Endothelial cell of umbilical vein (primary cell): ENCODE measurements at regions not wholly inside any gene's neighbourhood (a gene's known extent, or its start where the extent isn't known, plus 50 kb on each side); places are given as distances from the start of the nearest gene placed in this dataset.

Experiments used
- BruUV-seq: library from RNA; stranded (reverse); fragments of 400-500 nt; replicated peaks from 2 replicates; lab custom pipeline; 2021; lab: Mats Ljungman, UMichigan
- CTCF ChIA-PET: fragments of 300-600, 350-600 bp; sonication (Branson Sonifier 250); formaldehyde crosslinking; loops from one replicate; lab custom pipeline; 2021; ENCODE audit warnings: antibody characterized with exemption, inconsistent platforms; lab: Charles Lee
- POLR2A ChIA-PET: fragments of 300-600, 350-600 bp; sonication (Branson Sonifier 250); formaldehyde crosslinking; loops from one replicate; lab custom pipeline; 2021; ENCODE audit warnings: antibody characterized with exemption, inconsistent platforms; lab: Charles Lee
- DNase-seq: peaks from one replicate; pipeline ENCODE4 v3.0.0-alpha.2; 2011; ENCODE audit warnings: low read depth, low spot score
- FAIRE-seq: peaks from 2 replicates; lab custom pipeline; 2011; peaks lifted over from hg19 to GRCh38; lab: Jason Lieb, UNC
- H2AFZ ChIP-seq: 2 replicates; pipeline ENCODE4 v1.6.0; 2012; ENCODE audit warnings: low read depth, low read length, control low read depth, inconsistent platforms
- H3K27ac ChIP-seq: 2 replicates; pipeline ENCODE4 v1.5.1; 2011; ENCODE audit warnings: low read depth, mild to moderate bottlenecking, control low read depth, low read length, moderate library complexity; ENCODE audit not compliant: insufficient read depth
- H3K27me3 ChIP-seq, 2 experiments: 2 replicates each; pipeline versions ENCODE4 v1.6.0 to v1.6.1; 2011; ENCODE audit warnings: low read length in 2 of 2, mixed read lengths in 1 of 2; ENCODE audit not compliant: control insufficient read depth in 2 of 2, insufficient read depth in 2 of 2
- H3K36me3 ChIP-seq, 2 experiments: 2 replicates in 1 of 2; 3 replicates in 1 of 2; pipeline ENCODE4 v1.5.1; 2011; ENCODE audit warnings: low read length in 2 of 2, mild to moderate bottlenecking in 1 of 2, moderate library complexity in 1 of 2; ENCODE audit not compliant: control insufficient read depth in 2 of 2, insufficient read depth in 2 of 2; ENCODE audit errors: extremely low read depth in 1 of 2
- H3K4me1 ChIP-seq: 3 replicates; pipeline ENCODE4 v1.5.1; 2011; ENCODE audit warnings: mild to moderate bottlenecking, low read length; ENCODE audit not compliant: control insufficient read depth, insufficient read depth; ENCODE audit errors: extremely low read depth
- H3K4me2 ChIP-seq: 2 replicates; pipeline ENCODE4 v1.6.1; 2011; ENCODE audit warnings: low read length, control low read depth, mixed read lengths; ENCODE audit not compliant: insufficient read depth
- H3K4me3 ChIP-seq, 3 experiments: fragments of 200-600 bp in 1 of 3; sonication (generic), shearing (Covaris generic) in 1 of 3; replicated peaks in 1 of 3; 2 replicates each; pipeline ENCODE4 v1.5.1; 2011 to 2016; ENCODE audit warnings: control low read depth in 3 of 3, low read length in 3 of 3, mild to moderate bottlenecking in 2 of 3, inconsistent platforms in 1 of 3, low read depth in 1 of 3, moderate library complexity in 1 of 3; ENCODE audit not compliant: insufficient read depth in 1 of 3
- H3K79me2 ChIP-seq: 2 replicates; pipeline ENCODE4 v1.6.0; 2012; ENCODE audit warnings: low read length, inconsistent platforms; ENCODE audit not compliant: control insufficient read depth, insufficient read depth
- H3K9ac ChIP-seq: replicated peaks from 2 replicates; pipeline ENCODE3; 2011; ENCODE audit warnings: low read length, control low read depth; ENCODE audit not compliant: insufficient read depth; ENCODE audit errors: extremely low read depth
- H3K9me1 ChIP-seq: replicated peaks from 3 replicates; pipeline ENCODE4 v1.6.0; 2011; ENCODE audit warnings: mild to moderate bottlenecking, low read length; ENCODE audit not compliant: control insufficient read depth, insufficient read depth; ENCODE audit errors: extremely low read depth
- H3K9me3 ChIP-seq: replicated peaks from 2 replicates; pipeline ENCODE4 v1.5.1; 2012; ENCODE audit warnings: low read length, inconsistent platforms; ENCODE audit not compliant: control insufficient read depth, insufficient read depth
- H4K20me1 ChIP-seq: replicated peaks from 2 replicates; pipeline ENCODE3; 2011; ENCODE audit warnings: mild to moderate bottlenecking, low read length; ENCODE audit not compliant: control insufficient read depth, insufficient read depth; ENCODE audit errors: extremely low read depth
- EZH2 ChIP-seq: IDR thresholded peaks from 2 replicates; pipeline ENCODE4 v1.6.1; 2012; ENCODE audit warnings: borderline replicate concordance, low read depth, mild to moderate bottlenecking, moderate library complexity, low read length, inconsistent platforms; ENCODE audit not compliant: severe bottlenecking
- FOS ChIP-seq: IDR thresholded peaks from 2 replicates; pipeline ENCODE4 v1.6.1; 2011; ENCODE audit warnings: mild to moderate bottlenecking, low read length, moderate library complexity, borderline replicate concordance; ENCODE audit not compliant: insufficient read depth
- GATA2 ChIP-seq: IDR thresholded peaks from 2 replicates; pipeline ENCODE4 v1.7.0; 2011; ENCODE audit warnings: low read depth, mild to moderate bottlenecking, moderate library complexity, mixed read lengths, low read length; ENCODE audit not compliant: insufficient read length, insufficient read depth
- JUN ChIP-seq: IDR thresholded peaks from 2 replicates; pipeline ENCODE4 v1.6.1; 2011; ENCODE audit warnings: borderline replicate concordance, low read depth; ENCODE audit not compliant: insufficient read length, insufficient read depth
- MYC ChIP-seq: IDR thresholded peaks from one replicate; pipeline ENCODE4 v1.6.1; 2011; ENCODE audit warnings: mild to moderate bottlenecking, low read depth, low read length
- POLR2A ChIP-seq: IDR thresholded peaks from 2 replicates; pipeline ENCODE4 v1.6.1; 2012; ENCODE audit warnings: low read depth, mild to moderate bottlenecking, control low read depth, low read length
- POLR2AphosphoS5 ChIP-seq: IDR thresholded peaks from 2 replicates; pipeline ENCODE4 v1.6.1; 2012; ENCODE audit warnings: low read depth, mild to moderate bottlenecking, control low read depth, low read length, moderate library complexity; ENCODE audit not compliant: insufficient read depth
- dilution Hi-C: fragments of 300-500 bp; cut with MboI; formaldehyde crosslinking; loops from one replicate; pipeline ENCODE4 v1.15.0; 2019; ENCODE audit warnings: low sequenced_read_pairs; ENCODE audit not compliant: extremely low pct_ligation_motif_present
- intact Hi-C: fragments of 100-400 bp; cut with micrococcal nuclease; formaldehyde crosslinking; loops from one replicate; pipeline ENCODE4 v1.10.0; 2022
- TF ChIP-seq, protein P1 (sequence below), 2 donors: IDR thresholded peaks; 1 replicate in 1 of 2; 2 replicates in 1 of 2; pipeline ENCODE4 v1.5.1; 2011; ENCODE audit warnings: low read length in 2 of 2, mild to moderate bottlenecking in 2 of 2, moderate library complexity in 2 of 2, control low read depth in 1 of 2, inconsistent platforms in 1 of 2, low read depth in 1 of 2; ENCODE audit not compliant: insufficient read depth in 1 of 2; ENCODE audit errors: extremely low read depth in 1 of 2
- TF ChIP-seq, protein P2 (sequence below): IDR thresholded peaks from 2 replicates; pipeline ENCODE4 v1.6.1; 2011; ENCODE audit not compliant: insufficient read depth, insufficient read length

DNA sequence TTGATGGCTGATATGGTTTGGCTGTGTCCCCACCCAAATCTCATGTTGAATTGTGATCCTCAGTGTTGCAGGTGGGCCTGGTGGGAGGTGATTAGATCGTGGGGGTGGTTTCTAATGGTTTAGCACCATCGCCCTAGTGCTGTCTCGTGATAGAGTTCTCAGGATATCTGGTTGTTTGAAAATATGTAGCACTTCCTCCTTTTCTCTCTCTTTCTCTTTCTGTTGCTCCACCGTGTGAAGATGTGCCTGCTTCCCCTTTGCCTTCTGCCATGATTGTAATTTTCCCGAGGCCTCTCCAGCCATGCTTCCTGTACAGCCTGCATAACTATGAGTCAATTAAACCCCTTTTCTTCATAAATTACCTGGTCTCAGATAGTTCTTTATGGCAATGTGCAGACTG is 111.6 kb downstream of the SREK1 start:
- no peak overlapping the region for H3K9ac ChIP-seq
- H3K4me1 ChIP-seq, result no peaks in the 10 kb centered on the region
- H3K9me3 ChIP-seq, result no peaks in the 10 kb centered on the region
- H4K20me1 ChIP-seq, result no peaks in the 10 kb centered on the region
- no peaks in the 10 kb centered on the region for H3K79me2 ChIP-seq
- no peak overlapping the region for H3K27ac ChIP-seq
- FAIRE-seq (no peak), DNase-seq (no peak)
- no peak for TF ChIP-seq POLR2A
- no peak for TF ChIP-seq EZH2
- TF ChIP-seq GATA2, result no peak
- TF ChIP-seq JUN, result no peak
- TF ChIP-seq, protein P1, sequence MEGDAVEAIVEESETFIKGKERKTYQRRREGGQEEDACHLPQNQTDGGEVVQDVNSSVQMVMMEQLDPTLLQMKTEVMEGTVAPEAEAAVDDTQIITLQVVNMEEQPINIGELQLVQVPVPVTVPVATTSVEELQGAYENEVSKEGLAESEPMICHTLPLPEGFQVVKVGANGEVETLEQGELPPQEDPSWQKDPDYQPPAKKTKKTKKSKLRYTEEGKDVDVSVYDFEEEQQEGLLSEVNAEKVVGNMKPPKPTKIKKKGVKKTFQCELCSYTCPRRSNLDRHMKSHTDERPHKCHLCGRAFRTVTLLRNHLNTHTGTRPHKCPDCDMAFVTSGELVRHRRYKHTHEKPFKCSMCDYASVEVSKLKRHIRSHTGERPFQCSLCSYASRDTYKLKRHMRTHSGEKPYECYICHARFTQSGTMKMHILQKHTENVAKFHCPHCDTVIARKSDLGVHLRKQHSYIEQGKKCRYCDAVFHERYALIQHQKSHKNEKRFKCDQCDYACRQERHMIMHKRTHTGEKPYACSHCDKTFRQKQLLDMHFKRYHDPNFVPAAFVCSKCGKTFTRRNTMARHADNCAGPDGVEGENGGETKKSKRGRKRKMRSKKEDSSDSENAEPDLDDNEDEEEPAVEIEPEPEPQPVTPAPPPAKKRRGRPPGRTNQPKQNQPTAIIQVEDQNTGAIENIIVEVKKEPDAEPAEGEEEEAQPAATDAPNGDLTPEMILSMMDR (IDR thresholded peaks at IDR 0.05; ENCODE audit: extremely low read depth in 1 of 2, insufficient read depth in 1 of 2, low read depth in 1 of 2, low read length in 2 of 2), result no peak
- no peak for TF ChIP-seq MYC
- TF ChIP-seq FOS, result no peak
- TF ChIP-seq, protein P2, sequence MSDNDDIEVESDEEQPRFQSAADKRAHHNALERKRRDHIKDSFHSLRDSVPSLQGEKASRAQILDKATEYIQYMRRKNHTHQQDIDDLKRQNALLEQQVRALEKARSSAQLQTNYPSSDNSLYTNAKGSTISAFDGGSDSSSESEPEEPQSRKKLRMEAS, result no peak
- TF ChIP-seq POLR2AphosphoS5, result no peak
- ChIA-PET CTCF (no interaction called here), POLR2A (no interaction called here)
- H3K27me3 ChIP-seq, result peaks cover 0 to 3% of the 10 kb centered on the region in 2 experiments
- H3K36me3 ChIP-seq, result no peaks in the 10 kb centered on the region
- intact Hi-C loops (no loop called here), dilution Hi-C loops (no loop called here)
- no peak overlapping the region for H3K4me2 ChIP-seq
- H3K9me1 ChIP-seq, result no peaks in the 10 kb centered on the region
- BruUV-seq, result no TSS peak
- no peak overlapping the region for H2AFZ ChIP-seq
- no peak overlapping the region for H3K4me3 ChIP-seq
